Activated T-helper 1 cell treated with Interleukin-2 at 50 U/mL for 16 hours (primary cell): ENCODE measurements at regions not wholly inside any gene's neighbourhood (a gene's known extent, or its start where the extent isn't known, plus 50 kb on each side); places are given as distances from the start of the nearest gene placed in this dataset.

Source experiments
- DNase-seq: peaks from one replicate; pipeline ENCODE4 v3.0.0-alpha.2; 2020; ENCODE audit warnings: low read depth

- no peak for DNase-seq
These were observed 52.0 kb upstream of the RPL11 start for GRCh38 chr1:23639460-23640095.

DNA sequence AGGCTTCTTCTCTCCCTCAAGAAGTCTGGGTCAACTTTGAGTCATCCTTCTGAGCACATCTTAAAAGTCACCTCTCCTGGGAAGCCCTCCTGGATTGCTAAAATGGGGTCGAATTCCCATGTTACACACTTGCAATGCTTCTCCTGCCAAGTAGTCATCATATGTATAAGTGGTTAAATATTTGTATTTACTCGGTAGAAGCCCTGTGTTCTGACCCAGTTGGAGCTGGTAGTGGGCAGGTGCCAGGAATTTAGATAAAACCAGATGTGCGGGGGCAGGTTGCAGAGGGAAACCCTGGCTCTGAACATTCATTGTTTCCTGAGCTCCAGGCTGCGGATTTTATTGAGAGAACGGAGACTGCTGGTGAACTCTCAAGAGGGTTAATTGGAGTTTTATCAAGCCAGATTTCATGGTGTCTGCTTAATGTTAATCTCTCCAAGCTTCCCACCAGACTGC lies 52.8 kb upstream of the RPL11 start:
- no peak for DNase-seq

DNA sequence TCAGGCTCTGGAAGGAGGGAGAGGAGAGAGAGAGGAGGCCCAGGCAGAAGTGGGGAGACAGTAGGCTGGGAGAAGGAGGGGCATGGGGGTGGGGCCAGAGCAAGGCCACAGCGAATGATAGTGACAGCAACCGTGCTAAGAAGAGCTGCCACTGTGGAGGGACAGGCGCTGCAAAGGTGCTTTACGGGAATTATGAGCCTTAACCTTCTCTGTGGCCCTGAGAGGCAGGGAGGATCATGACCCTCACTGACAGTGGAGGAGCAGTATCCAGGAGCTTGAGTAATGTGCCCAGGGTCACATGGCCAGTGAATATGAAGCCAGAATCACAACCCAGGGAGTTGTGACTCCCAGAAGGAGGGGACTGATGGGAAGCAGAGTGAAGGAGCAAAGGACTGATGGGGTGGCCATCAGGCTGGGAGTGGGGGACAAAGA lies 53.4 kb upstream of the RPL11 start:
- DNase-seq: no peak

- no peak for DNase-seq
These were observed 55.6 kb upstream of the RPL11 start for GRCh38 chr1:23636009-23636408.

GRCh38 chr1:23634840-23635651 lies 56.6 kb upstream of the RPL11 start:
- no peak for DNase-seq

DNA sequence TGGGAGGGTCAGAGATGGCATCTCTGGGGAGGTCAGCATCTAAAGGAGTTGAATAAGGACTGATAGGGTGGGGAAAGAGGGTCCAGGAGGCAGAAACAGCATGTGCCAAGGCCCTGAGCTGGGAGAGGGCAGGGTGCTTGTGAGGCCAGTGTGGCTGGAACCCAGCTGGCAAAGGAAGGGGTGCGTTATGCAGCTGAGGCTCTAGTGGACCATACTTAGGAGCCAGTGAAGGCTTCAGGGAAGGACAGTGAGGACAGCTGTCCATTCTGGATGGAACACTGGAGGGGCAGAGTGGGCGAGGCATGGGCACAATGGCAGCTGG lies 57.1 kb upstream of the RPL11 start:
- no peak for DNase-seq

GRCh38 chr1:23632479-23633160 lies 59.0 kb upstream of the RPL11 start:
- DNase-seq: no peak

DNA sequence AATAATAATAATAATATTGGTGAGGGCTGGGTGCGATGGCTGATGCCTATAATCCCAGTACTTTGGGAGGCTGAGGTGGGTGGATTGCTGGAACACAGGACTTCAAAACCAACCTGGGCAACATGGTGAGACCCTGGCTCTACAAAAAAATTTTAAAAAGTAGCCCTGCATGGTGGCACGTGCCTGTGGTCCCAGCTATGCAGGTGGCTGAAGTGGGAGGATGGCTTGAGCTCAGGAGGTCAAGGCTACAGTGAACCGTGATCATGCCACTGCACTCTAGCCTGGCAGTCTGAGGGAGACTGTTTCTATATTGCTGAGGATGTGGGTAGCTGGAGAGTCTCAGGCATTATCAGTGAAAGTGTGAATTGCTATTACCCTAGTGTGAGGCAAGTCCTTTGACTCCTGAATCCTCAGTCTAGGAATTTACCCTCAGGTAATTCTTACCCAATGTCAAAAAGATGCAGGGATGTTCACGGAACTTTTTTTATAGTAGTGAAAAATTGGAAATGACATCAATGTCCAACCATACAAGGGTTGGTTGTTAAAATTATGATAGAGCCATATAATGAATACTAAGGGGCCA lies 61.8 kb upstream of the RPL11 start:
- DNase-seq: no peak

DNA sequence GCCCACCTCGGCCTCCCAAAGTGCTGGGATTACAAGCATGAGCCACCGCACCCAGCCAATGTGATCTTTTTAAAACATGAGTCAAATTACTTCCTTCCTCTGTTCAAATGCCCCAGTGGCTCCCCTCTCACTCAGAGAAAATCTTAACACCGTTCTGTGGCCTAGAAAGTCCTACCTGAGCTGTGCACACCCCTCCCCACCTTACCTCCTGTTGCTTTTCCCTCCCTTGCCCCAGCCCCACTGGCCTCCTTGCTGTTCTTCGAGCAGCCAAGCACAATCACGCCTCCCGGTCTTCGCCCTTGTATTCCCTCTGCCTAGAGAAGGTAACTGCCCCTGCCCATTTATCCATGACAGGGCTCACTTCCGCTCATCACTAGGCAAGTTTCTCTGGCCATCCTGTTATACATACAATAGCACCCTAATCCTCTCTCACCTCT lies 62.6 kb upstream of the RPL11 start:
- no peak for DNase-seq

- no peak for DNase-seq
These were observed 64.4 kb upstream of the RPL11 start for GRCh38 chr1:23627069-23627735.

GRCh38 chr1:23625929-23626535 lies 65.6 kb upstream of the RPL11 start:
- no peak for DNase-seq

GRCh38 chr1:23625459-23625858 lies 66.1 kb upstream of the RPL11 start:
- no peak for DNase-seq

DNA sequence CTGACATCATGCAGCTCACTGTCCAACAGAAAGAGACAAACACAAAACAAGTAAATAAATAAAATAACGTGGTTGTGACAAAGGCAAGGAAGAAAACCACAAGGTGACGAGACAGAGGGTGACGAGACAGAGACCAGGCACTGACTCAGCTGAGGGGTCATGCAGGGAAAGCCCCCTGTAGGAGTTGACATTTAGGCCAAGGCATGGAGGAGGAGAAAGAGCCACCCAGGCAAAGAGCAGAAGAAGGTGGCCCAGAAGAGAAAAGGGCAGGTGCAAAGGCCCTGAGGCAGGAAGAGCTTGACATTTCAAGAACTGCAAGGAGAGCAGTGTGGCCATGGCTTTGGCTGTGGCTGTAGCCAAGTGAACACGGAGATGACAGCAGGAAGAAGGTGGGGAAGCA lies 65.1 kb upstream of the ID3 start:
- DNase-seq: no peak

- DNase-seq: no peak
These were observed 63.0 kb upstream of the ID3 start for GRCh38 chr1:23622284-23622683.

DNA sequence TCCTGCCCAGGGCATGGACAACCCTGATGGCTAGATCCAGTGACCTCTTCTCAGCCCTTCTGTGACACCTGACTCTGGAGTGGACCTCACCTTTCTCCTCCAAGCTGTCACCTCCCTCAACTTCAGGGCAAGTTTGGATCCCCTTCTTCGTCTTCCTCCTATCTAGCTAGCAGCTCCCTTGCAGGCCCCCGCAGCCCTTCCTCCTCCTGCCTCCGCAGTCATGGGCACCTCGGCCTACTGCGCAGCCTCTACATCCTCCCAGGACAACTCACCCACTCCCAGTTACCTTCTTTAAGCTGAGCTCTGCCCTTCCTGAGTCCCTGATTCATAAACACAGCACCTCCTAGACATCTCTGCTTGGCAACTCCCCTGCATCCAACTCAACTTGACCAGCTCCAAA lies 61.3 kb upstream of the ID3 start:
- no peak for DNase-seq

- DNase-seq: peak; percentile 88
These were observed 60.2 kb upstream of the ID3 start for GRCh38 chr1:23619299-23620188.

DNA sequence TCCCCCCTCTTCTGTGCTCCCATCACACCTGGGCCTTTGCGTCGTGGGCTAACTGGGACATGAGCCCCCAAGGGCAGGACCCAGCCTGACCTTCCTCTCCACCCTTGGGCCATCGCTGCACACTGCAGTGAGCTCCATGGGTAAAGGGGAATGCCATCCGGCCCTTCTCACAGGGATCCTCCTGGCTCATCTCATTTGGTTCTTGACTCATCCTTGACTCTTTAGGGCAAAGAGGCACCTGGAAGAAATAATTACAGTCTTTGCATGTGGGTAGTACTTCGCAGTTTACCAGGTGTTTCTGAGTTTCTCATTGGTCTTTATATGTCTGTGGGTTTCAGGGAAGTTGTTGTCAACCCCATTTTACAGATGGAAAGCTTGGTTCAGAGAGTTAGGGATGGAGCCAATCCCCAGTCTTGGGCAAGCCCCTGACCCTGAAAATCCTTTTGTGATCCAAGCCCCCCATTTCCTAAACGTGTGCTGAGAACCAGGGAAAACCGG lies 59.3 kb upstream of the ID3 start:
- no peak for DNase-seq

GRCh38 chr1:23617084-23617521 lies 57.8 kb upstream of the ID3 start:
- no peak for DNase-seq

GRCh38 chr1:23616292-23616824 lies 57.1 kb upstream of the ID3 start:
- DNase-seq: no peak

GRCh38 chr1:23615852-23616251 lies 56.6 kb upstream of the ID3 start:
- no peak for DNase-seq
